MM.1S (cell line): ENCODE measurements at regions not wholly inside any gene's neighbourhood (a gene's known extent, or its start where the extent isn't known, plus 50 kb on each side); places are given as distances from the start of the nearest gene placed in this dataset.

Source experiments
- CTCF ChIP-seq: fragments of 300-600 bp; sonication (generic); IDR thresholded peaks from 2 replicates; pipeline ENCODE4 v1.5.1; 2016; ENCODE audit warnings: antibody characterized with exemption, low read length, mixed read lengths
- EZH2 ChIP-seq: fragments of 300-600 bp; sonication (generic); optimal IDR thresholded peaks from 2 replicates; pipeline ENCODE3; 2017; ENCODE audit warnings: low read depth, mild to moderate bottlenecking, antibody characterized with exemption, low read length, mixed read lengths
- EZH2phosphoT487 ChIP-seq: fragments of 300-600 bp; sonication (generic); IDR thresholded peaks from 2 replicates; pipeline ENCODE4 v1.6.1; 2018; ENCODE audit warnings: antibody characterized with exemption, low read length

- TF ChIP-seq EZH2phosphoT487 (no peak), CTCF (no peak), EZH2 (no peak)
Measured at GRCh38 chr3:182632077-182632393, 161.3 kb upstream of the ATP11B start.
